ENCODE measurements at regions not wholly inside any gene's neighbourhood (a gene's known extent, or its start where the extent isn't known, plus 50 kb on each side); places are given as distances from the start of the nearest gene placed in this dataset.

- no peak for TF ChIP-seq E2F4 (CRISPR knock-in tag; IDR thresholded peaks at IDR 0.05; ENCODE audit: borderline replicate concordance, low read depth)
Observed at GRCh38 chr12:75698052-75698451, 186.6 kb upstream of the KRR1 start (continued).

GRCh38 chr12:75695926-75696325 is 184.5 kb upstream of the KRR1 start:
- Mint-ChIP-seq H3K9me3 (no peaks in the 10 kb centered on the region; the same call in 1 of the 2 replicates), H3K27ac (no peak overlapping the region), H3K36me3 (no peaks in the 10 kb centered on the region), H3K4me3 (no peak overlapping the region), H3K4me1 (peaks cover 28% of the 10 kb centered on the region), H3K27me3 (ENCODE audit: low read depth) (no peaks in the 10 kb centered on the region)
- POLR2A ChIA-PET, result no interaction called here
- ATAC-seq (no peak), DNase-seq (ENCODE audit: low spot score) (no peak)
- no peak for TF ChIP-seq USF1 (CRISPR knock-in tag; IDR thresholded peaks at IDR 0.05)
- TF ChIP-seq GTF2I (CRISPR knock-in tag; conservative IDR thresholded peaks at IDR 0.05), result no peak
- TF ChIP-seq NR1H2 (CRISPR knock-in tag; IDR thresholded peaks at IDR 0.05), result no peak
- CTCF ChIA-PET, result no interaction called here

GRCh38 chr12:75694534-75695268 is 183.3 kb upstream of the KRR1 start:
- ATAC-seq, result no peak
- H3K27me3 Mint-ChIP-seq (ENCODE audit: low read depth), result no peaks in the 10 kb centered on the region
- H3K4me3 Mint-ChIP-seq, result no peak overlapping the region
- POLR2A ChIA-PET, result no interaction called here
- no peak overlapping the region for H3K27ac Mint-ChIP-seq
- peaks cover 22% of the 10 kb centered on the region for H3K4me1 Mint-ChIP-seq
- no peaks in the 10 kb centered on the region for H3K36me3 Mint-ChIP-seq
- H3K9me3 Mint-ChIP-seq, result no peaks in the 10 kb centered on the region; the same call in 1 of the 2 replicates
- CTCF ChIA-PET, result no interaction called here
- no peak for DNase-seq (ENCODE audit: low spot score)
- no peak for TF ChIP-seq GTF2I (CRISPR knock-in tag; conservative IDR thresholded peaks at IDR 0.05)
- TF ChIP-seq NFATC4 (CRISPR knock-in tag; IDR thresholded peaks at IDR 0.05), result no peak
- TF ChIP-seq ZNF317 (CRISPR knock-in tag; IDR thresholded peaks at IDR 0.05; ENCODE audit: borderline replicate concordance, low read depth), result no peak
- no peak for TF ChIP-seq MAX (CRISPR knock-in tag; IDR thresholded peaks at IDR 0.05)

- Mint-ChIP-seq H3K4me1 (peaks cover 10% of the 10 kb centered on the region), H3K27me3 (ENCODE audit: low read depth) (no peaks in the 10 kb centered on the region), H3K36me3 (no peaks in the 10 kb centered on the region), H3K4me3 (no peak overlapping the region), H3K9me3 (no peaks in the 10 kb centered on the region; the same call in 1 of the 2 replicates), H3K27ac (no peak overlapping the region)
- DNase-seq (ENCODE audit: low spot score) (no peak), ATAC-seq (no peak)
- CTCF ChIA-PET, result no interaction called here
- POLR2A ChIA-PET, result no interaction called here
- TF ChIP-seq JAZF1 (CRISPR knock-in tag; IDR thresholded peaks at IDR 0.05) (no peak), SMAD4 (CRISPR knock-in tag; IDR thresholded peaks at IDR 0.05) (no peak), GTF2I (CRISPR knock-in tag; conservative IDR thresholded peaks at IDR 0.05) (no peak), NR3C1 (CRISPR knock-in tag; conservative IDR thresholded peaks at IDR 0.05; ENCODE audit: low read depth) (no peak), ZNF512 (CRISPR knock-in tag; IDR thresholded peaks at IDR 0.05; ENCODE audit: borderline replicate concordance) (no peak), ERG (CRISPR knock-in tag; IDR thresholded peaks at IDR 0.05) (no peak), GABPB1 (CRISPR knock-in tag; IDR thresholded peaks at IDR 0.05) (no peak), PRDM15 (CRISPR knock-in tag; IDR thresholded peaks at IDR 0.05) (no peak), MYBL2 (CRISPR knock-in tag; IDR thresholded peaks at IDR 0.05) (no peak), ZNF671 (CRISPR knock-in tag; IDR thresholded peaks at IDR 0.05) (no peak), MLX (CRISPR knock-in tag; IDR thresholded peaks at IDR 0.05) (no peak), ATF2 (CRISPR knock-in tag; IDR thresholded peaks at IDR 0.05; ENCODE audit: borderline replicate concordance, low read depth) (no peak), GRHL2 (CRISPR knock-in tag; IDR thresholded peaks at IDR 0.05; ENCODE audit: insufficient replicate concordance, severe bottlenecking) (no peak)
Observed at GRCh38 chr12:75692876-75693275, 181.5 kb upstream of the KRR1 start.

Measured in WTC11 (cell line).